AG08395 (cell line): ENCODE measurements at regions not wholly inside any gene's neighbourhood (a gene's known extent, or its start where the extent isn't known, plus 50 kb on each side); places are given as distances from the start of the nearest gene placed in this dataset.
A peak's percentile ranks its signal among the peaks of the same experiment; 100 is the strongest.
"Not testable (repeated sequence)": the region's sequence is repeated elsewhere in the genome, so short reads cannot be mapped to it uniquely, and the experiment has no call there.

Source experiments
- DNase-seq: peaks from one replicate; pipeline ENCODE4 v3.0.0; 2012; ENCODE audit warnings: mixed read lengths, low spot score

GRCh38 chr6:106849120-106849519 lies 125.4 kb downstream of the CD24 start:
- DNase-seq: no peak

- no peak for DNase-seq
Measured at GRCh38 chr6:106847116-106847515, 127.4 kb downstream of the CD24 start.

GRCh38 chr6:106844930-106845329 lies 129.6 kb downstream of the CD24 start:
- no peak for DNase-seq

GRCh38 chr6:106832766-106833510 lies 141.6 kb downstream of the CD24 start:
- DNase-seq: no peak

- DNase-seq: no peak
Measured at GRCh38 chr6:106830930-106831329, 143.6 kb downstream of the CD24 start.

GRCh38 chr6:106829451-106829850 lies 145.1 kb downstream of the CD24 start:
- no peak for DNase-seq

GRCh38 chr6:106827081-106827480 lies 147.4 kb downstream of the CD24 start:
- no peak for DNase-seq

- DNase-seq: no peak
Measured at GRCh38 chr6:106825156-106825555, 149.4 kb downstream of the CD24 start.

- no peak for DNase-seq
Measured at GRCh38 chr6:106823732-106824351, 150.7 kb downstream of the CD24 start.

GRCh38 chr6:106823058-106823457 lies 151.5 kb downstream of the CD24 start:
- no peak for DNase-seq

GRCh38 chr6:106820412-106820852 lies 154.1 kb downstream of the CD24 start:
- DNase-seq: peak; percentile 67

- DNase-seq: no peak
Measured at GRCh38 chr6:106811088-106811686, 163.3 kb downstream of the CD24 start.

GRCh38 chr6:106808758-106809157 lies 165.8 kb downstream of the CD24 start:
- DNase-seq: no peak

- no peak for DNase-seq
Measured at GRCh38 chr6:106807947-106808611, 166.4 kb downstream of the CD24 start.

GRCh38 chr6:106806253-106806652 lies 168.3 kb downstream of the CD24 start:
- DNase-seq: not testable (repeated sequence)

GRCh38 chr6:106805771-106806170 lies 168.8 kb downstream of the CD24 start:
- DNase-seq: no peak

GRCh38 chr6:106804346-106805335 lies 169.9 kb downstream of the CD24 start:
- no peak for DNase-seq

- DNase-seq: no peak
Measured at GRCh38 chr6:106803188-106803587, 171.3 kb downstream of the CD24 start.

- no peak for DNase-seq
Measured at GRCh38 chr6:106802139-106802538, 172.4 kb downstream of the CD24 start.

GRCh38 chr6:106801256-106801655 lies 171.9 kb downstream of the QRSL1 start:
- no peak for DNase-seq

- DNase-seq: no peak
Measured at GRCh38 chr6:106800379-106800778, 171.0 kb downstream of the QRSL1 start.
